Tibial nerve (tissue), 4 donors: ENCODE measurements at regions not wholly inside any gene's neighbourhood (a gene's known extent, or its start where the extent isn't known, plus 50 kb on each side); places are given as distances from the start of the nearest gene placed in this dataset.

Source experiments
- DNase-seq, 2 donors: peaks; one replicate each; pipeline ENCODE4 v3.0.0-alpha.2; 2019; ENCODE audit warnings: low spot score in 2 of 2
- H3K27ac ChIP-seq, 4 donors: fragments of 200-600 bp; sonication (generic) in 3 of 4; one replicate each; pipeline ENCODE4 v1.5.1; 2017 to 2019; ENCODE audit warnings: mild to moderate bottlenecking in 1 of 4
- H3K27me3 ChIP-seq, 2 donors: fragments of 200-600 bp; sonication (generic) in 1 of 2; one replicate each; pipeline versions ENCODE4 v1.5.1 to v1.6.0; 2017 to 2019
- H3K36me3 ChIP-seq, 3 donors: fragments of 200-600 bp; sonication (generic); one replicate each; pipeline ENCODE4 v1.5.1; 2018 to 2019
- H3K4me1 ChIP-seq, 4 donors: fragments of 200-600 bp; sonication (generic) in 3 of 4; one replicate each; pipeline ENCODE4 v1.5.1; 2017 to 2019
- H3K4me3 ChIP-seq, 4 donors: fragments of 200-600 bp; sonication (generic) in 3 of 4; one replicate each; pipeline ENCODE4 v1.5.1; 2017 to 2019; ENCODE audit warnings: mild to moderate bottlenecking in 1 of 4, moderate library complexity in 1 of 4
- H3K9me3 ChIP-seq, 4 donors: fragments of 200-600 bp; sonication (generic) in 3 of 4; one replicate each; pipeline ENCODE4 v1.5.1; 2017 to 2019
- CTCF ChIP-seq, 5 experiments: fragments of 200-600 bp in 3 of 5; fragments of 450-650 bp in 2 of 5; sonication (generic) in 3 of 5; IDR thresholded peaks; one replicate each; pipeline ENCODE4 v1.5.1; 2016 to 2019; ENCODE audit warnings: antibody characterized with exemption in 5 of 5, mild to moderate bottlenecking in 3 of 5, moderate library complexity in 2 of 5
- EP300 ChIP-seq, 2 donors: sonication (generic); formaldehyde crosslinking; IDR thresholded peaks; one replicate each; pipeline ENCODE4 v1.6.1; 2017; ENCODE audit warnings: antibody characterized with exemption in 2 of 2, mild to moderate bottlenecking in 1 of 2
- POLR2A ChIP-seq, 2 donors: fragments of 450-650 bp; IDR thresholded peaks; one replicate each; pipeline ENCODE4 v1.6.1; 2017; ENCODE audit warnings: antibody characterized with exemption in 2 of 2, mild to moderate bottlenecking in 2 of 2, moderate library complexity in 2 of 2
- WGBS, 2 donors: methylation state at CpG; one replicate each; pipeline ENCODE4 v1.1.5; 2018; 5-methylcytosine and 5-hydroxymethylcytosine counted together

GRCh38 chr21:25298512-25299491 is 308.5 kb downstream of the MRPL39 start:
- Histone ChIP-seq H3K9me3 (no peaks in the 10 kb centered on the region), H3K4me1 (no peaks in the 10 kb centered on the region), H3K36me3 (no peaks in the 10 kb centered on the region), H3K4me3 (no peak overlapping the region), H3K27ac (no peak overlapping the region), H3K27me3 (no peaks in the 10 kb centered on the region)
- DNase-seq, result no peak
- 80 to 82% methylated on average over 2 of the region's 2 CpGs for WGBS, 2 donors
- no peak for TF ChIP-seq POLR2A (IDR thresholded peaks at IDR 0.05)

DNA sequence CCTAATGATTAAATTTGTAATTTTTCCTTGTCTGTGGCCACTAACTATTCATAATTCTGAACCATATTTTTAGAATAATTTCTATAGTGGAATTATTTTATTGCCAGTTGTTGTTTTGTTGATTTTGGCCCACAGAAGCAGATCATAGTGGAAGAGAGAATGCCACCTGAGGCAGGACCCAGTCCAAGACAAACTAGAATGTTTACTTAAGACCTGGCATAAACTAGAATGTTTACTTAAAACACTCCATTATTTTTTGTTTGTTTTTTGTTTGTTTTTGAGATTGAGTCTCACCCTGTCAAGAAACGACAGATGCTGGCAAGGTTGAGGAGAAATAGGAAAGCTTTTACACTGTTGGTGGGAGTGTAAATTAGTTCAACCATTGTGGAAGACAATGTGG is 310.2 kb downstream of the MRPL39 start:
- Histone ChIP-seq H3K27ac (no peak overlapping the region), H3K4me3 (no peak overlapping the region), H3K36me3 (no peaks in the 10 kb centered on the region), H3K9me3 (no peaks in the 10 kb centered on the region), H3K4me1 (no peaks in the 10 kb centered on the region), H3K27me3 (no peaks in the 10 kb centered on the region)
- DNase-seq, result no peak
- TF ChIP-seq CTCF (IDR thresholded peaks at IDR 0.05) (no peak), POLR2A (IDR thresholded peaks at IDR 0.05) (no peak), EP300 (IDR thresholded peaks at IDR 0.05) (no peak)
- 67 to 73% methylated on average over 1 of the region's 1 CpG for WGBS, 2 donors

DNA sequence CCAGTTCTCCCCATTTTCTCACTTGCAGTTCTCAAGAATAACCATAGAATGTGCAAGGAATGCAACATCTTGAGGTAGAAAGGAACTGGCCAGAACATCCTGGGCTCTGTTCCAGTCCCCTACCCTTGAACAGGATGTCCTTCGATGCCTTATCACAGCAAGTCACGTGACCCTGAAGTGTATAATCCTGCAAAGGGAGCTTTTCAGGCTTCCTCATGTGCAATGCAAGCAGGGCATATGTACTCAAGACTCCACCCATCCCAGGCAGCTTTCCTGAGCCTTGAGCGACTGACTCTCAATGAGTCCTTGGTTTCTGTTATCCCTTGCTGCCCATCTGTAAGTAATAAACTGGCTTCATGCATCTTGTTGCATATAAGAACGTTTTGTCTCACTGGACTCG is 311.0 kb downstream of the MRPL39 start:
- no peaks in the 10 kb centered on the region for H3K36me3 ChIP-seq
- H3K27ac ChIP-seq, result no peak overlapping the region
- no peaks in the 10 kb centered on the region for H3K9me3 ChIP-seq
- WGBS, 2 donors, result 65 to 71% methylated on average over 5 of the region's 5 CpGs
- H3K27me3 ChIP-seq, result no peaks in the 10 kb centered on the region
- no peaks in the 10 kb centered on the region for H3K4me1 ChIP-seq
- no peak overlapping the region for H3K4me3 ChIP-seq
- DNase-seq, result no peak
- TF ChIP-seq CTCF (IDR thresholded peaks at IDR 0.05) (no peak), EP300 (IDR thresholded peaks at IDR 0.05) (no peak), POLR2A (IDR thresholded peaks at IDR 0.05) (no peak)

DNA sequence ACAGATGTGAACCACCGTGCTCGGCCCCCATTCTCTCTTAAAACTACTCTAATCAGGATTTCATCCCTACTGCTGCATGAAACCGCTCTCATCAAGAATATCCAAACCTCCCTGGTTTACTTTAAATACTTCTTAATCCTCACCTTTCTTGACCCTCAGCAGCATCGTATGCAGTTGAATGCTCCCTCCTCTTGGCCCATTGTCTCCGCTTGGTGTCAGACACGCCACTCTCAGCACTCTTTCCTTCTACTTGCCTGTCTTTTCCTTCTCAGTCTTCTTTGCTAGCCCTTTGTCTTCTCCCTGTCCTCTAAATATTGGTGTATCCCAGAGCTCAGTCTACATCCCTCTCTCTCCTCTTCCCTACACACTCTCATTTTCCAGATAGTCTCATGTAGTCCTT is 314.9 kb downstream of the MRPL39 start:
- no peak overlapping the region for H3K27ac ChIP-seq
- no peaks in the 10 kb centered on the region for H3K27me3 ChIP-seq
- no peak overlapping the region for H3K4me3 ChIP-seq
- H3K4me1 ChIP-seq, result no peaks in the 10 kb centered on the region
- no peaks in the 10 kb centered on the region for H3K36me3 ChIP-seq
- H3K9me3 ChIP-seq, result no peaks in the 10 kb centered on the region
- DNase-seq, result no peak
- WGBS, 2 donors, result 85 to 87% methylated on average over 6 of the region's 6 CpGs
- TF ChIP-seq POLR2A (IDR thresholded peaks at IDR 0.05) (no peak), CTCF (IDR thresholded peaks at IDR 0.05) (no peak), EP300 (IDR thresholded peaks at IDR 0.05) (no peak)

DNA sequence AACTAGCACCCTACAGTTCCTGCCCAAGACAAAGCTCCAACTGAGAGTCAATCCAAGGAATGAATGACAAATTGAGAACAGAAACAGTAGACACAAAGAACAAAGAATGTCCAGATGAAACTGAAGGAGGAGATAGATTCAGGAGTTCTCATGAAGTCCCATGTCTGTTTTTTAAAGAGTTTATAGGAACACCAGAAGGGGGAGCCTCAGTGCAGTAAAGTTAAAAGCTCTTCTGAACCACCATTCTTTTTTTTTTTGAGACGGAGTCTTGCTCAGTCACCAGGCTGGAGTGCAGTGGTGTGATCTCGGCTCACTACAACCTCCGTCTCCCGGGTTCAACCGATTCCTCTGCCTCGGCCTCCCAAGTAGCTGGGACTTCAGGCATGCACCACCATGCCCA is 323.6 kb downstream of the MRPL39 start:
- no peak for DNase-seq
- Histone ChIP-seq H3K4me1 (no peaks in the 10 kb centered on the region), H3K36me3 (no peaks in the 10 kb centered on the region), H3K9me3 (no peaks in the 10 kb centered on the region), H3K27ac (no peak overlapping the region), H3K4me3 (no peak overlapping the region), H3K27me3 (no peaks in the 10 kb centered on the region)
- TF ChIP-seq EP300 (IDR thresholded peaks at IDR 0.05) (no peak), POLR2A (IDR thresholded peaks at IDR 0.05) (no peak), CTCF (IDR thresholded peaks at IDR 0.05) (no peak)
- WGBS, 2 donors, result 60% methylated on average over 6 of the region's 6 CpGs
